Neural cell (in vitro differentiated cells): ENCODE measurements at regions not wholly inside any gene's neighbourhood (a gene's known extent, or its start where the extent isn't known, plus 50 kb on each side); places are given as distances from the start of the nearest gene placed in this dataset.

Experiments
- H2AFZ ChIP-seq: fragments of 200-600, 300-800 bp; sonication (generic), shearing (Covaris generic); 2 replicates; pipeline ENCODE4 v1.6.0; 2014; ENCODE audit warnings: low read depth, mild to moderate bottlenecking, antibody characterized with exemption, low read length, moderate library complexity
- H3F3A ChIP-seq: fragments of 200-600 bp; shearing (Covaris generic); 2 replicates; pipeline ENCODE4 v1.6.1; 2016; ENCODE audit warnings: mild to moderate bottlenecking, moderate library complexity, mixed read lengths, antibody characterized with exemption, low read length; ENCODE audit not compliant: insufficient read depth, poor library complexity, severe bottlenecking
- H3K27ac ChIP-seq: fragments of 200-600, 300-800 bp; sonication (generic), shearing (Covaris generic); 2 replicates; pipeline ENCODE4 v1.5.1; 2014; ENCODE audit warnings: mild to moderate bottlenecking, low read length, moderate library complexity
- H3K27me3 ChIP-seq: fragments of 300-800, 200-600 bp; sonication (generic), shearing (Covaris generic); 2 replicates; pipeline ENCODE4 v1.6.0; 2014; ENCODE audit warnings: mild to moderate bottlenecking, low read depth, low read length, moderate library complexity; ENCODE audit not compliant: insufficient read depth
- H3K36me3 ChIP-seq: fragments of 300-800, 200-600 bp; sonication (generic), shearing (Covaris generic); 2 replicates; pipeline ENCODE4 v1.5.1; 2014; ENCODE audit warnings: mild to moderate bottlenecking, antibody characterized with exemption, low read length, moderate library complexity; ENCODE audit not compliant: insufficient read depth
- H3K4me2 ChIP-seq: fragments of 300-800, 200-600 bp; sonication (generic), shearing (Covaris generic); 2 replicates; pipeline ENCODE4 v1.6.0; 2014; ENCODE audit warnings: mild to moderate bottlenecking, low read length
- H3K4me3 ChIP-seq: fragments of 300-800, 200-600 bp; sonication (generic), shearing (Covaris generic); 2 replicates; pipeline ENCODE4 v1.5.1; 2014; ENCODE audit warnings: mild to moderate bottlenecking, low read length, moderate library complexity
- H3K79me2 ChIP-seq: fragments of 200-600 bp; shearing (Covaris generic); replicated peaks from 2 replicates; pipeline ENCODE4 v1.6.0; 2014; ENCODE audit warnings: mild to moderate bottlenecking, low read length, moderate library complexity; ENCODE audit not compliant: insufficient read depth
- H3K9ac ChIP-seq: fragments of 300-800, 200-600 bp; sonication (generic), shearing (Covaris generic); 2 replicates; pipeline ENCODE4 v1.6.1; 2016; ENCODE audit warnings: mild to moderate bottlenecking, low read length, mixed read lengths
- H3K9me2 ChIP-seq: fragments of 200-600 bp; shearing (Covaris generic); 2 replicates; pipeline ENCODE4 v1.6.1; 2016; ENCODE audit warnings: mild to moderate bottlenecking, low read length, mixed read lengths; ENCODE audit not compliant: insufficient read depth
- H3K9me3 ChIP-seq: fragments of 200-600, 300-800 bp; sonication (generic), shearing (Covaris generic); 2 replicates; pipeline ENCODE4 v1.6.1; 2016; ENCODE audit warnings: mild to moderate bottlenecking, mixed run types, low read length, moderate library complexity, mixed read lengths
- H4K20me1 ChIP-seq: fragments of 200-600 bp; shearing (Covaris generic); 2 replicates; pipeline ENCODE4 v1.6.1; 2016; ENCODE audit warnings: mild to moderate bottlenecking, mixed run types; ENCODE audit not compliant: insufficient read depth
- EP300 ChIP-seq: fragments of 450-650 bp; conservative IDR thresholded peaks from 2 replicates; pipeline ENCODE4 v1.6.1; 2014; ENCODE audit warnings: antibody characterized with exemption, mild to moderate bottlenecking, moderate library complexity; ENCODE audit not compliant: poor library complexity, severe bottlenecking
- EZH2 ChIP-seq: fragments of 200-600, 300-800 bp; shearing (Covaris generic), sonication (generic); IDR thresholded peaks from 2 replicates; pipeline ENCODE4 v1.6.1; 2014; ENCODE audit warnings: antibody characterized with exemption, low read length, borderline replicate concordance, mild to moderate bottlenecking; ENCODE audit not compliant: insufficient read depth, poor library complexity, severe bottlenecking
- MXI1 ChIP-seq: fragments of 450-650 bp; conservative IDR thresholded peaks from 2 replicates; pipeline ENCODE4 v1.6.1; 2014; ENCODE audit warnings: antibody characterized with exemption, mild to moderate bottlenecking; ENCODE audit not compliant: poor library complexity, severe bottlenecking
- POLR2AphosphoS5 ChIP-seq: IDR thresholded peaks from 2 replicates; pipeline ENCODE4 v1.6.1; 2012
- RAD21 ChIP-seq: fragments of 450-650 bp; conservative IDR thresholded peaks from 2 replicates; pipeline ENCODE4 v1.6.1; 2014; ENCODE audit warnings: antibody characterized with exemption, mild to moderate bottlenecking, moderate library complexity
- SMC3 ChIP-seq: fragments of 450-650 bp; conservative IDR thresholded peaks from 2 replicates; pipeline ENCODE4 v1.6.1; 2014; ENCODE audit warnings: antibody characterized with exemption, mild to moderate bottlenecking, moderate library complexity; ENCODE audit not compliant: poor library complexity
- TAF1 ChIP-seq: IDR thresholded peaks from 2 replicates; pipeline ENCODE4 v1.6.1; 2012; ENCODE audit warnings: low read depth
- TF ChIP-seq, protein P1 (sequence below): IDR thresholded peaks from 2 replicates; pipeline ENCODE4 v1.6.1; 2012; ENCODE audit warnings: borderline replicate concordance
- TF ChIP-seq, protein P2 (sequence below): fragments of 450-650 bp; IDR thresholded peaks from 2 replicates; pipeline ENCODE4 v1.5.1; 2014; ENCODE audit warnings: antibody characterized with exemption, mild to moderate bottlenecking, moderate library complexity; ENCODE audit not compliant: poor library complexity, severe bottlenecking

DNA sequence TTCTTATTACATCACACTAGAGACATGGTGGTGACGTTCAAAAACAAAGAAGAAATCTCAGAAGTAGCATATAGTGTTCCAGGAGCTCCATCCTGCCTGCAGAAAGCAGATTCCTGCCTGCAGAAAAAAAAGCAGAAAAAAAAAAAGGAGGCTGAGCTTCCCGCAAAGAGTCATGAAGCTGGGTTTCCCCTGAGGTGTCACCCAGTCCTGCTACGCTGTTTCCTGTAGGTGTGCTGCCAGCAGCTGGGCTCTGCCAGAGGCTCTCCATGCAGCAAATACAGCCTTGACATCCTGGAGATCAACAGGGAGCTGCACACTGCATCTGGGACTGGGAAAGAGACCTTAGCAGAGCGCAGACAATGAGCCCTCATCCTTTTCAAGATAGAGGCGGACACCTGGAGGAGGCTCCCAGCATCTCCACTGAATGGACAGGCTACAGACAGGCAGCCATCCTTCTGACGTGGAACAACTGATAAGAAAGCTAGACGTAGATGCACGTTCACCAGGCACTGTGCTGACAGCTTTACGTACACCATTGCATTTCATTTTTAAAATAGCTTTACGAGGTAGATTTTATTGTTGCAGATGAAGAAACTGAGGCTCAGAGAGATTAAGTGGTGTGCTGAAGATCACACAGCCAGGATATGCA is 350.9 kb downstream of the FOXO1 start:
- Histone ChIP-seq H3K9ac (no peak overlapping the region), H3K79me2 (no peaks in the 10 kb centered on the region), H3K9me3 (no peaks in the 10 kb centered on the region), H3K9me2 (no peaks in the 10 kb centered on the region), H3K36me3 (no peaks in the 10 kb centered on the region), H3K4me2 (no peak overlapping the region), H3K4me3 (no peak overlapping the region), H3K27ac (no peak overlapping the region), H3F3A (no peaks in the 10 kb centered on the region), H4K20me1 (no peaks in the 10 kb centered on the region), H2AFZ (no peak overlapping the region), H3K27me3 (no peaks in the 10 kb centered on the region)
- TF ChIP-seq TAF1 (no peak), EP300 (no peak), EZH2 (no peak), RAD21 (no peak), POLR2AphosphoS5 (no peak), SMC3 (no peak), MXI1 (no peak)
- TF ChIP-seq, protein P1, sequence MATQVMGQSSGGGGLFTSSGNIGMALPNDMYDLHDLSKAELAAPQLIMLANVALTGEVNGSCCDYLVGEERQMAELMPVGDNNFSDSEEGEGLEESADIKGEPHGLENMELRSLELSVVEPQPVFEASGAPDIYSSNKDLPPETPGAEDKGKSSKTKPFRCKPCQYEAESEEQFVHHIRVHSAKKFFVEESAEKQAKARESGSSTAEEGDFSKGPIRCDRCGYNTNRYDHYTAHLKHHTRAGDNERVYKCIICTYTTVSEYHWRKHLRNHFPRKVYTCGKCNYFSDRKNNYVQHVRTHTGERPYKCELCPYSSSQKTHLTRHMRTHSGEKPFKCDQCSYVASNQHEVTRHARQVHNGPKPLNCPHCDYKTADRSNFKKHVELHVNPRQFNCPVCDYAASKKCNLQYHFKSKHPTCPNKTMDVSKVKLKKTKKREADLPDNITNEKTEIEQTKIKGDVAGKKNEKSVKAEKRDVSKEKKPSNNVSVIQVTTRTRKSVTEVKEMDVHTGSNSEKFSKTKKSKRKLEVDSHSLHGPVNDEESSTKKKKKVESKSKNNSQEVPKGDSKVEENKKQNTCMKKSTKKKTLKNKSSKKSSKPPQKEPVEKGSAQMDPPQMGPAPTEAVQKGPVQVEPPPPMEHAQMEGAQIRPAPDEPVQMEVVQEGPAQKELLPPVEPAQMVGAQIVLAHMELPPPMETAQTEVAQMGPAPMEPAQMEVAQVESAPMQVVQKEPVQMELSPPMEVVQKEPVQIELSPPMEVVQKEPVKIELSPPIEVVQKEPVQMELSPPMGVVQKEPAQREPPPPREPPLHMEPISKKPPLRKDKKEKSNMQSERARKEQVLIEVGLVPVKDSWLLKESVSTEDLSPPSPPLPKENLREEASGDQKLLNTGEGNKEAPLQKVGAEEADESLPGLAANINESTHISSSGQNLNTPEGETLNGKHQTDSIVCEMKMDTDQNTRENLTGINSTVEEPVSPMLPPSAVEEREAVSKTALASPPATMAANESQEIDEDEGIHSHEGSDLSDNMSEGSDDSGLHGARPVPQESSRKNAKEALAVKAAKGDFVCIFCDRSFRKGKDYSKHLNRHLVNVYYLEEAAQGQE, result no peak
- TF ChIP-seq, protein P2, sequence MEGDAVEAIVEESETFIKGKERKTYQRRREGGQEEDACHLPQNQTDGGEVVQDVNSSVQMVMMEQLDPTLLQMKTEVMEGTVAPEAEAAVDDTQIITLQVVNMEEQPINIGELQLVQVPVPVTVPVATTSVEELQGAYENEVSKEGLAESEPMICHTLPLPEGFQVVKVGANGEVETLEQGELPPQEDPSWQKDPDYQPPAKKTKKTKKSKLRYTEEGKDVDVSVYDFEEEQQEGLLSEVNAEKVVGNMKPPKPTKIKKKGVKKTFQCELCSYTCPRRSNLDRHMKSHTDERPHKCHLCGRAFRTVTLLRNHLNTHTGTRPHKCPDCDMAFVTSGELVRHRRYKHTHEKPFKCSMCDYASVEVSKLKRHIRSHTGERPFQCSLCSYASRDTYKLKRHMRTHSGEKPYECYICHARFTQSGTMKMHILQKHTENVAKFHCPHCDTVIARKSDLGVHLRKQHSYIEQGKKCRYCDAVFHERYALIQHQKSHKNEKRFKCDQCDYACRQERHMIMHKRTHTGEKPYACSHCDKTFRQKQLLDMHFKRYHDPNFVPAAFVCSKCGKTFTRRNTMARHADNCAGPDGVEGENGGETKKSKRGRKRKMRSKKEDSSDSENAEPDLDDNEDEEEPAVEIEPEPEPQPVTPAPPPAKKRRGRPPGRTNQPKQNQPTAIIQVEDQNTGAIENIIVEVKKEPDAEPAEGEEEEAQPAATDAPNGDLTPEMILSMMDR, result no peak

DNA sequence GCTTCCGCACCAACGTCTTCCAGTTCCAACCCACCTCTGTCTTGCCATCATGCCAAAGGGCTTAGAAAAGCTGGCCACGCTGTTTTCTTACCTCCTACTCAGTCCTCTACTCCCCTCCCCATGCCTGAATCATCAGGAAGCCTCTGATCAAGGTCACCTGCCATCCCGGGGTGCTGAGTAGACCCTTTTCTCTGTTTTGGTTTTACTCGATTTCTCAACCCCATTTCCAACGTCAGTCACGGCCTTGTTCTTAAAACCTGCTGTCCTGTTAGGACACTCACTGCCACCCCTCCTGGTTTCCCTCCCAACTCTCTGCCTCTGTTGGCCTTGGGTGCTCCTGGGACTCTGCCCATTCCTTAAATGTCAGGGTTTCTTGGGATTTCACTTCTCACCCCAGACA is 350.1 kb downstream of the FOXO1 start:
- H4K20me1 ChIP-seq, result no peaks in the 10 kb centered on the region
- no peak overlapping the region for H3K4me3 ChIP-seq
- H2AFZ ChIP-seq, result no peak overlapping the region
- no peaks in the 10 kb centered on the region for H3K36me3 ChIP-seq
- H3K4me2 ChIP-seq, result no peak overlapping the region
- H3K27ac ChIP-seq, result no peak overlapping the region
- H3K9me3 ChIP-seq, result no peaks in the 10 kb centered on the region
- no peaks in the 10 kb centered on the region for H3K79me2 ChIP-seq
- no peak overlapping the region for H3K9ac ChIP-seq
- no peaks in the 10 kb centered on the region for H3F3A ChIP-seq
- no peaks in the 10 kb centered on the region for H3K27me3 ChIP-seq
- no peaks in the 10 kb centered on the region for H3K9me2 ChIP-seq
- TF ChIP-seq, protein P2, result no peak
- TF ChIP-seq MXI1 (no peak), RAD21 (no peak), SMC3 (no peak), EP300 (no peak), POLR2AphosphoS5 (no peak), EZH2 (no peak)
